Stimulated activated naive CD8-positive, alpha-beta T cell treated with anti-CD3 and anti-CD28 coated beads, Interleukin-15, Interleukin-2, amounts not matched to agents 100 ng/mL and 50 ng/mL, for 24 hours (primary cell): ENCODE measurements at regions not wholly inside any gene's neighbourhood (a gene's known extent, or its start where the extent isn't known, plus 50 kb on each side); places are given as distances from the start of the nearest gene placed in this dataset.

ENCODE experiments used
- H3K27ac Mint-ChIP-seq: one replicate; pipeline ENCODE4 v1.8.0; 2021; ENCODE audit warnings: mild to moderate bottlenecking, mixed read lengths
- H3K27me3 Mint-ChIP-seq: one replicate; pipeline ENCODE4 v1.8.0; 2021; ENCODE audit warnings: mixed read lengths
- H3K36me3 Mint-ChIP-seq: one replicate; pipeline ENCODE4 v1.8.0; 2021; ENCODE audit warnings: low read depth, mixed read lengths
- H3K4me1 Mint-ChIP-seq: one replicate; pipeline ENCODE4 v1.8.0; 2021; ENCODE audit warnings: low read depth, mixed read lengths
- H3K4me3 Mint-ChIP-seq: one replicate; pipeline ENCODE4 v1.8.0; 2021; ENCODE audit warnings: mild to moderate bottlenecking, mixed read lengths
- H3K9me3 Mint-ChIP-seq: one replicate; pipeline ENCODE4 v1.8.0; 2021; ENCODE audit warnings: mixed read lengths

- Mint-ChIP-seq H3K4me3 (no peak overlapping the region), H3K9me3 (peaks cover 10% of the 10 kb centered on the region), H3K27ac (no peak overlapping the region), H3K36me3 (no peaks in the 10 kb centered on the region), H3K27me3 (no peaks in the 10 kb centered on the region), H3K4me1 (no peaks in the 10 kb centered on the region)
These were observed 1328.3 kb downstream of the C4orf33 start for GRCh38 chr4:130424211-130424610.

GRCh38 chr4:130432289-130432688 is 1336.3 kb downstream of the C4orf33 start:
- H3K27ac Mint-ChIP-seq: no peak overlapping the region
- H3K27me3 Mint-ChIP-seq: no peaks in the 10 kb centered on the region
- H3K36me3 Mint-ChIP-seq: no peaks in the 10 kb centered on the region
- no peak overlapping the region for H3K4me3 Mint-ChIP-seq
- no peaks in the 10 kb centered on the region for H3K4me1 Mint-ChIP-seq
- H3K9me3 Mint-ChIP-seq: peaks cover 4% of the 10 kb centered on the region

DNA sequence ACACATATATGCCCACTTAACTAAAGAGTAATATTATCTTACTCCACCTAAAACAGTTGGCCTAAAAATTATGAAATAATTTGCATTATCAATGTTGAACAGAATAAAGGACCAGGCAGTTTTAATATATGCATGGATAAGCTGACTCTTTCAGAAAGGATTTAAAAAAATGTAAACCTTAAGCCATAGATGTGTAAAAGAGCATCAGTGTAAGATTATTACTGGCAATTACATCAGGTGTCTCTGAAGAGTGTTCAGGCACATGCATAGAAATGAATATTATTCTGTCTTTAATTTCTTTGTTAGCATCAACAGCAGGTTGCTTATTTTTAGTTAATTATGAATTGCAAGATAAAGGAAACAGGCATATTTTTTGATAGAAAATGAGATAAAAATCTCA is 1353.8 kb downstream of the C4orf33 start:
- H3K36me3 Mint-ChIP-seq: no peaks in the 10 kb centered on the region
- H3K4me1 Mint-ChIP-seq: no peaks in the 10 kb centered on the region

DNA sequence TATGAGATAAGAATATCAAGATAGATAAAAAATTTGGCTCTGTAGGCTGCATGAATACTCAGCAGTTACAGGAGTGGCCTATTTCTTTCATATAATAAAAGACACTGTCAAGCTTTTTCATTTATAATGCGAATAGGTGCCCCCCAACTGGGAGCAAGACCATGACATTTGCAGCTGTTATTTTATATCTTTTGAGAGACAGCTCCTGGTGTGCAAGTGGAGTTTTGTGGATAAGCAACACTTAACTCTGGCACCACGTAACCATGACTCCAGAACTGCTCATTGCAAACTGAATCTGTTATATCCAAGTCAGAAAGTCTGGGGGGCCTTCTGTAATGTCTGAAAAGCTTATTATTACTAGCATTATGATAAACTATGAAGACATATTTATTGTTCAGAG is 1372.4 kb downstream of the C4orf33 start:
- Mint-ChIP-seq H3K27me3 (no peaks in the 10 kb centered on the region), H3K27ac (no peak overlapping the region), H3K4me1 (no peaks in the 10 kb centered on the region), H3K9me3 (peaks cover 7% of the 10 kb centered on the region), H3K4me3 (no peak overlapping the region), H3K36me3 (no peaks in the 10 kb centered on the region)

More for the DNA sequence above, 1353.8 kb downstream of the C4orf33 start:
- Mint-ChIP-seq H3K4me3 (no peak overlapping the region), H3K27ac (no peak overlapping the region), H3K9me3 (peaks cover 25% of the 10 kb centered on the region), H3K27me3 (no peaks in the 10 kb centered on the region)

- no peaks in the 10 kb centered on the region for H3K4me1 Mint-ChIP-seq
- no peaks in the 10 kb centered on the region for H3K9me3 Mint-ChIP-seq
- no peak overlapping the region for H3K27ac Mint-ChIP-seq
- H3K4me3 Mint-ChIP-seq: no peak overlapping the region
- H3K27me3 Mint-ChIP-seq: no peaks in the 10 kb centered on the region
- no peaks in the 10 kb centered on the region for H3K36me3 Mint-ChIP-seq
These were observed 1382.5 kb downstream of the C4orf33 start for GRCh38 chr4:130478406-130478805.

DNA sequence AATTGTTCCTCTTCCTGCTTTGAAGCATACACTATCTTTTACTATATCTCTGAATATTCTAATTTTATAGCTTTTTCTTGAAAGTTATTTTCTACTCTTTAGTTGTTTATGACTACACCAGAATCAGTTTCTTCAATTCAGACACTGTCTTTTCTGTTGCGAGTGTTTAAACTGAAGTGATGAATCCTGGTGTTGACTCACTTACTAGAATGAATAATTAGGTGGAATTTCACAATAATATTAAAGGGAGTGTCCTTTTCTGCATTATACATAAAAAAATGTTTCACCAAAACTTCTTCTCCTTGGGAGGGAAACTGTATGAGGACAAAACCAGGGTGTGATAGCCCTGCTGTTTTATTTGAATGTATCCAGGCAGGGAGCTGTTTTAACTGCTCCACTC is 1383.1 kb downstream of the C4orf33 start:
- Mint-ChIP-seq H3K4me3 (no peak overlapping the region), H3K36me3 (no peaks in the 10 kb centered on the region), H3K27ac (no peak overlapping the region), H3K9me3 (no peaks in the 10 kb centered on the region), H3K4me1 (no peaks in the 10 kb centered on the region), H3K27me3 (no peaks in the 10 kb centered on the region)

DNA sequence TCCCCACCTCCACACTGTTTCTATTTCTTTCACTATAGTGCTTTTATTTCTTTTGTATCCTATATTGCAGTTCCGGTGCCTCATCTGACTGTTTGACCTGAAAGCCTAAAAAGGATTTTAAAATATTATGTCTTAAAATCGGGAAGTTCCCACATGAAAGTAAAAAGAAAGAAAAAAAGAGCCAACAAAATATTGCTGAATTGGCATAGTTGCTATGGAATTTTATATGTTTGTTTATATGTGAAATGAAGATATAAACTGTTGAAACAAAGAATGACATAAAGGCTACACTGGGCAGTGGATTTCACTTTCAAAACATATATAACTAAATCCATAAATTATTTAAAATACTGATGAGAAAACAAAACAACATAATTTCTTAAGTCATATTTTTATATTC is 1383.7 kb downstream of the C4orf33 start:
- Mint-ChIP-seq H3K9me3 (no peaks in the 10 kb centered on the region), H3K36me3 (no peaks in the 10 kb centered on the region), H3K4me3 (no peak overlapping the region), H3K27me3 (no peaks in the 10 kb centered on the region), H3K27ac (no peak overlapping the region), H3K4me1 (no peaks in the 10 kb centered on the region)

DNA sequence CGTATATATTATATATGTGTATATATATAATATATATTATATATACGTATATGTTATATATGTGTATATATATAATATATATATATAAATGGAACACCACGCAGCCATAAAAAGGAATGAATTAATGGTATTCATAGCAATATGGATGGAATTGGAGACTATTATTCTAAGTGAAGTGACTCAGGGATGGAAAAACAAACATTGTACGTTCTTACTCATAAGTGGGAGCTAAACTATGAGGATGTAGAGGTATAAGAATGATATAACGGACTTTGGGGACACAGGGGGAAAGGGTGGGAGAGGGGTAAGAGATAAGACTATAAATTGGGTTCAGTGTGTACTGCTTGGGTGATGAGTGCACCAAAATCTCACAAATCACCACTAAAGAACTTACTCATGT is 1388.9 kb downstream of the C4orf33 start:
- H3K27me3 Mint-ChIP-seq: no peaks in the 10 kb centered on the region
- no peaks in the 10 kb centered on the region for H3K4me1 Mint-ChIP-seq
- H3K9me3 Mint-ChIP-seq: peaks cover 4% of the 10 kb centered on the region
- no peak overlapping the region for H3K4me3 Mint-ChIP-seq
- H3K36me3 Mint-ChIP-seq: no peaks in the 10 kb centered on the region
- H3K27ac Mint-ChIP-seq: no peak overlapping the region

- H3K9me3 Mint-ChIP-seq: peaks cover 4% of the 10 kb centered on the region
- H3K4me1 Mint-ChIP-seq: no peaks in the 10 kb centered on the region
- no peaks in the 10 kb centered on the region for H3K27me3 Mint-ChIP-seq
- H3K4me3 Mint-ChIP-seq: no peak overlapping the region
- H3K36me3 Mint-ChIP-seq: no peaks in the 10 kb centered on the region
- H3K27ac Mint-ChIP-seq: no peak overlapping the region
These were observed 1389.4 kb downstream of the C4orf33 start for GRCh38 chr4:130485371-130485770.

GRCh38 chr4:130486186-130486585 is 1390.2 kb downstream of the C4orf33 start:
- Mint-ChIP-seq H3K27me3 (no peaks in the 10 kb centered on the region), H3K4me1 (no peaks in the 10 kb centered on the region), H3K36me3 (no peaks in the 10 kb centered on the region), H3K9me3 (peaks cover 4% of the 10 kb centered on the region), H3K27ac (no peak overlapping the region), H3K4me3 (no peak overlapping the region)

- no peak overlapping the region for H3K27ac Mint-ChIP-seq
- H3K9me3 Mint-ChIP-seq: peaks cover 4% of the 10 kb centered on the region
- no peaks in the 10 kb centered on the region for H3K27me3 Mint-ChIP-seq
- H3K36me3 Mint-ChIP-seq: no peaks in the 10 kb centered on the region
- H3K4me1 Mint-ChIP-seq: no peaks in the 10 kb centered on the region
- no peak overlapping the region for H3K4me3 Mint-ChIP-seq
These were observed 1390.9 kb downstream of the C4orf33 start for GRCh38 chr4:130486841-130487240.

- H3K9me3 Mint-ChIP-seq: peaks cover 4% of the 10 kb centered on the region
- no peak overlapping the region for H3K27ac Mint-ChIP-seq
- no peak overlapping the region for H3K4me3 Mint-ChIP-seq
- no peaks in the 10 kb centered on the region for H3K27me3 Mint-ChIP-seq
- H3K36me3 Mint-ChIP-seq: no peaks in the 10 kb centered on the region
- H3K4me1 Mint-ChIP-seq: no peaks in the 10 kb centered on the region
These were observed 1414.7 kb downstream of the C4orf33 start for GRCh38 chr4:130510661-130511060.

DNA sequence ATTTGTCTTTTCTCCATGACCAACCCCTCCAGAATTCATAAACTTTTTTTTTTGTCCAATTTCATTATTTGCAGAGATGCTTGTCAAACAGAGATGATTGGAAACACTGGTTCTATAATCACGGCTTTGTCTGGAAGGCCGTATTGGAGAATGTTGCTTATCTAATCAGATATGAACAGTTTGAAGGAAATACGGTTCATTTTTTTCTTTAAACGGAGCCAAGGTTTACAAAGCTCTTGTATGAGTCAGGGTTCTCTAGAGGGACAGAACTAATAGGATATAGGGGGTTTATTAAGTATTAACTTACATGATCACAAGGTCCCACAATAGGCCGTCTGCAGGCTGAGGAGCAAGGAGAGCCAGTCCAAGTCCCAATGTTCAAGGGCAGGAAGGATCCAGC is 1415.8 kb downstream of the C4orf33 start:
- Mint-ChIP-seq H3K4me1 (no peaks in the 10 kb centered on the region), H3K4me3 (no peak overlapping the region), H3K36me3 (no peaks in the 10 kb centered on the region), H3K27me3 (no peaks in the 10 kb centered on the region), H3K9me3 (peaks cover 4% of the 10 kb centered on the region), H3K27ac (no peak overlapping the region)

GRCh38 chr4:130524057-130524456 is 1428.1 kb downstream of the C4orf33 start:
- Mint-ChIP-seq H3K27me3 (no peaks in the 10 kb centered on the region), H3K4me1 (no peaks in the 10 kb centered on the region), H3K27ac (no peak overlapping the region), H3K4me3 (no peak overlapping the region), H3K36me3 (no peaks in the 10 kb centered on the region), H3K9me3 (no peaks in the 10 kb centered on the region)

DNA sequence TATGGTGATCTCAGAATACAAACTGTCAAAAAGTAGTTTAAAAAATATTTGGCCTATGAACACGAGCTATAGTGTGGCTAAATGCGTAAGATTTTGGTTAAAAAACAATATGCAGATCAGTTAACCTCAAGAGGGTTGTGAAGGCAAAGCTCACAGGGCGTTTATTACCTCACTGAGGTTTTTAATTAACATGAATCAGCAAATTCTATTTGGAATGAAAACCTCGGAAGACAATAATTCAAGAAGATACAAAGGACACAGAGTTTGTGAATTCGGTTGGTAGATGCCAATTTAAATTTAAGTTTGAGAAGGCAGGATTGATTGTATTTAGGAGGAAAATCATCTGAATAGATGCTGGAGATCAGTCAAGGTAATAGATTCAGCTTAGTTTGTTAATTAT is 1434.6 kb downstream of the C4orf33 start:
- Mint-ChIP-seq H3K9me3 (peaks cover 8% of the 10 kb centered on the region), H3K27me3 (no peaks in the 10 kb centered on the region), H3K36me3 (no peaks in the 10 kb centered on the region), H3K27ac (no peak overlapping the region), H3K4me1 (no peaks in the 10 kb centered on the region), H3K4me3 (no peak overlapping the region)

- H3K4me1 Mint-ChIP-seq: no peaks in the 10 kb centered on the region
- H3K27me3 Mint-ChIP-seq: no peaks in the 10 kb centered on the region
- no peak overlapping the region for H3K4me3 Mint-ChIP-seq
- H3K36me3 Mint-ChIP-seq: no peaks in the 10 kb centered on the region
- peaks cover 10% of the 10 kb centered on the region for H3K9me3 Mint-ChIP-seq
- no peak overlapping the region for H3K27ac Mint-ChIP-seq
These were observed 1438.7 kb downstream of the C4orf33 start for GRCh38 chr4:130534651-130535050.

GRCh38 chr4:130542953-130543352 is 1447.0 kb downstream of the C4orf33 start:
- no peak overlapping the region for H3K27ac Mint-ChIP-seq
- peaks cover 12% of the 10 kb centered on the region for H3K9me3 Mint-ChIP-seq
- no peaks in the 10 kb centered on the region for H3K4me1 Mint-ChIP-seq
- H3K4me3 Mint-ChIP-seq: no peak overlapping the region
- H3K36me3 Mint-ChIP-seq: no peaks in the 10 kb centered on the region
- H3K27me3 Mint-ChIP-seq: no peaks in the 10 kb centered on the region
